GM12878 (cell line): ENCODE measurements at regions not wholly inside any gene's neighbourhood (a gene's known extent, or its start where the extent isn't known, plus 50 kb on each side); places are given as distances from the start of the nearest gene placed in this dataset.

ENCODE experiments used
- ATAC-seq: fragments of 200-7000 bp; cut with Tn5 transposase; 3 replicates; pipeline ENCODE4 v1.9.1; 2020; ENCODE audit warnings: mild to moderate bottlenecking, moderate library complexity
- BruUV-seq: library from RNA; stranded (reverse); fragments of 400-500 nt; replicated peaks from 2 replicates; lab custom pipeline; 2021; lab: Mats Ljungman, UMichigan
- CTCF ChIA-PET: fragments of 300-600 bp; sonication (Branson Sonifier 250); formaldehyde crosslinking; extraction: SDS; loops from one replicate; lab custom pipeline; 2021; ENCODE audit warnings: inconsistent platforms; lab: Yijun Ruan, JAX
- POLR2A ChIA-PET: fragments of 350-600 bp; formaldehyde crosslinking; extraction: SDS; loops from one replicate; lab custom pipeline; 2021; ENCODE audit warnings: inconsistent platforms; lab: Charles Lee
- RAD21 ChIA-PET: fragments of 300-600 bp; sonication (Branson Sonifier 250); formaldehyde crosslinking; loops from one replicate; lab custom pipeline; 2023; ENCODE audit warnings: antibody characterized with exemption; ENCODE audit not compliant: unreplicated experiment; lab: Charles Lee
- SMC1A ChIA-PET: fragments of 300-600 bp; sonication (Branson Sonifier 250); formaldehyde crosslinking; loops from one replicate; lab custom pipeline; 2023; ENCODE audit not compliant: unreplicated experiment, uncharacterized antibody; lab: Charles Lee
- DNase-seq: peaks from one replicate; pipeline ENCODE4 v3.0.0-alpha.2; 2011; ENCODE audit warnings: low read depth, low spot score
- FAIRE-seq: peaks from 3 replicates; lab custom pipeline; 2011; peaks lifted over from hg19 to GRCh38; lab: Jason Lieb, UNC
- H2AFZ ChIP-seq: 2 replicates; pipeline ENCODE4 v1.6.0; 2011; ENCODE audit warnings: low read depth, low read length, control low read depth; ENCODE audit not compliant: control insufficient read depth
- H3K27ac ChIP-seq: 2 replicates; pipeline ENCODE4 v1.5.1; 2011; ENCODE audit warnings: control low read depth; ENCODE audit not compliant: control insufficient read depth, insufficient read depth
- H3K27me3 ChIP-seq, 2 experiments: replicated peaks in 1 of 2; 2 replicates each; pipeline versions ENCODE4 v1.6.0 to v1.6.1; 2011; ENCODE audit warnings: low read length in 1 of 2; ENCODE audit not compliant: control insufficient read depth in 2 of 2, insufficient read depth in 2 of 2
- H3K36me3 ChIP-seq, 2 experiments: 2 replicates each; pipeline ENCODE4 v1.5.1; 2011; ENCODE audit warnings: low read length in 1 of 2; ENCODE audit not compliant: control insufficient read depth in 2 of 2, insufficient read depth in 2 of 2
- H3K4me1 ChIP-seq: 2 replicates; pipeline ENCODE4 v1.6.1; 2011; ENCODE audit warnings: mild to moderate bottlenecking, low read length, moderate library complexity, mixed read lengths; ENCODE audit not compliant: control insufficient read depth, insufficient read depth
- H3K4me2 ChIP-seq: 2 replicates; pipeline ENCODE4 v1.6.0; 2011; ENCODE audit warnings: control low read depth; ENCODE audit not compliant: control insufficient read depth, insufficient read depth
- H3K4me3 ChIP-seq: fragments of 200-600 bp; sonication (generic); 2 replicates; pipeline ENCODE4 v1.5.1; 2016
- H3K79me2 ChIP-seq: 2 replicates; pipeline ENCODE4 v1.6.0; 2011; ENCODE audit warnings: low read length; ENCODE audit not compliant: control insufficient read depth, insufficient read depth
- H3K9ac ChIP-seq: 2 replicates; pipeline ENCODE4 v1.8.0; 2011; ENCODE audit warnings: low read length, control low read depth, mixed read lengths; ENCODE audit not compliant: control insufficient read depth, insufficient read depth
- H3K9me3 ChIP-seq: replicated peaks from 3 replicates; pipeline ENCODE4 v1.5.1; 2011; ENCODE audit warnings: mild to moderate bottlenecking, low read length; ENCODE audit not compliant: control insufficient read depth, insufficient read depth
- H4K20me1 ChIP-seq: 2 replicates; pipeline ENCODE4 v1.6.0; 2011; ENCODE audit not compliant: control insufficient read depth, insufficient read depth
- BCL11A ChIP-seq: IDR thresholded peaks from 2 replicates; pipeline ENCODE4 v1.6.1; 2011; ENCODE audit warnings: low read depth, low read length
- CHD1 ChIP-seq: IDR thresholded peaks from 2 replicates; pipeline ENCODE4 v1.6.1; 2012; ENCODE audit warnings: low read depth, low read length, improper control_type of control experiment
- EZH2 ChIP-seq: IDR thresholded peaks from 2 replicates; pipeline ENCODE4 v1.6.1; 2012; ENCODE audit warnings: low read depth, mild to moderate bottlenecking, control low read depth, inconsistent platforms, low read length, borderline replicate concordance; ENCODE audit not compliant: control insufficient read depth
- KDM1A ChIP-seq: fragments of 200-600 bp; sonication (generic); IDR thresholded peaks from 2 replicates; pipeline ENCODE4 v1.6.1; 2016; ENCODE audit warnings: borderline replicate concordance
- NR2C2 ChIP-seq: IDR thresholded peaks from 2 replicates; pipeline ENCODE4 v1.6.1; 2011; ENCODE audit warnings: borderline replicate concordance, low read depth; ENCODE audit not compliant: control insufficient read depth, insufficient read length
- NR2F1 ChIP-seq: fragments of 450-650 bp; conservative IDR thresholded peaks from 2 replicates; pipeline ENCODE4 v1.6.1; 2017; ENCODE audit warnings: mild to moderate bottlenecking
- PML ChIP-seq: IDR thresholded peaks from 2 replicates; pipeline ENCODE4 v1.6.1; 2012; ENCODE audit warnings: low read length, inconsistent platforms
- POLR2A ChIP-seq: IDR thresholded peaks from 2 replicates; pipeline ENCODE4 v1.6.1; 2011; ENCODE audit warnings: low read depth, mild to moderate bottlenecking, low read length
- SMAD1 ChIP-seq: fragments of 450-650 bp; IDR thresholded peaks from 2 replicates; pipeline ENCODE4 v1.6.1; 2018; ENCODE audit warnings: mild to moderate bottlenecking, low read depth; ENCODE audit not compliant: partially characterized antibody
- WGBS: methylation state at CpG from one replicate; pipeline ENCODE4 v1.1.6; 2016; ENCODE audit warnings: low lambda C conversion rate; ENCODE audit not compliant: insufficient replicate concordance, insufficient coverage; ENCODE audit errors: missing lambda C conversion rate; 5-methylcytosine and 5-hydroxymethylcytosine counted together
- in situ Hi-C: fragments of 300-500 bp; cut with MboI; formaldehyde crosslinking; loops from 9 replicates; pipeline ENCODE4 v1.14.3; 2018; ENCODE audit warnings: mixed read lengths
- intact Hi-C: fragments of 100-400 bp; cut with micrococcal nuclease; formaldehyde crosslinking; loops from one replicate; pipeline ENCODE4 v1.14.2; 2022; ENCODE audit not compliant: unreplicated experiment
- TF ChIP-seq, protein P1 (sequence below): fragments of 450-650 bp; IDR thresholded peaks from 2 replicates; pipeline ENCODE4 v1.6.1; 2017; ENCODE audit warnings: mild to moderate bottlenecking, low read depth, inconsistent platforms; ENCODE audit not compliant: poor library complexity, severe bottlenecking
- TF ChIP-seq, protein P2 (sequence below): IDR thresholded peaks from 2 replicates; pipeline ENCODE4 v1.6.1; 2012; ENCODE audit warnings: low read depth, low read length, improper control_type of control experiment
- TF ChIP-seq, protein P3 (sequence below): fragments of 450-650 bp; IDR thresholded peaks from 2 replicates; pipeline ENCODE4 v1.6.1; 2016; ENCODE audit warnings: mild to moderate bottlenecking
- TF ChIP-seq, protein P4 (sequence below): IDR thresholded peaks from 2 replicates; pipeline ENCODE4 v1.6.1; 2011; ENCODE audit warnings: borderline replicate concordance, low read depth, mild to moderate bottlenecking, moderate library complexity, mixed read lengths, low read length; ENCODE audit not compliant: insufficient read depth; ENCODE audit errors: extremely low read length
- TF ChIP-seq, protein P5 (sequence below): IDR thresholded peaks from 2 replicates; pipeline ENCODE4 v1.6.1; 2012; ENCODE audit warnings: mild to moderate bottlenecking, low read depth, low read length

DNA sequence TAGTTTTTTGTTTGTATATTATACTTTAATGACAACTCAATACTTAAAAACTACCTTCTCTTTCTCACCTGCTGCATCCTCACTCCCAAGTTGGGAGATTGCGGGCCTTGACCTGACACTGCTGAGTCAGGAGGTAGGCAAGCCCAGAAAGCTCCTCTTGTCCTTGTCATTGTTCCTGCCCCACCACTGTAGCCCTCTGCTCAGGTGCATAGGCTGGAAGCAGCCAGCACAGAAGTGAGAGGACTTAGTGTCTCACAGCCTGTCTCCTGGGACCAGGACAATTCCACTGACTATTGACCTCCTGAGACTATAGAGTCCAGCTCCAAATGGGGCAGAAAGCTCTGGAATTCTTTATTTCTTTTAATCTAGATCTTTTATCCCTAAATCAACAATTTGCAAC, 123.5 kb upstream of the NDP start:
- RAD21 ChIA-PET: no interaction called here
- H3K27me3 ChIP-seq: no peaks in the 10 kb centered on the region
- SMC1A ChIA-PET: no interaction called here
- no peaks in the 10 kb centered on the region for H3K4me1 ChIP-seq
- no peaks in the 10 kb centered on the region for H4K20me1 ChIP-seq
- no peak for ATAC-seq
- in situ Hi-C loops: no loop called here
- no peak for DNase-seq
- 80% methylated on average over 1 of the region's 1 CpG for WGBS
- FAIRE-seq: no peak
- no peak overlapping the region for H3K4me3 ChIP-seq
- no peaks in the 10 kb centered on the region for H3K9me3 ChIP-seq
- no peak overlapping the region for H3K4me2 ChIP-seq
- no peak overlapping the region for H2AFZ ChIP-seq
- CTCF ChIA-PET: no interaction called here
- H3K79me2 ChIP-seq: no peaks in the 10 kb centered on the region
- H3K27ac ChIP-seq: no peak overlapping the region
- BruUV-seq: no TSS peak
- TF ChIP-seq NR2F1 (no peak), BCL11A (no peak), KDM1A (no peak), NR2C2 (no peak), POLR2A (no peak), EZH2 (no peak), SMAD1 (no peak), CHD1 (no peak), PML (no peak)
- TF ChIP-seq, protein P1, sequence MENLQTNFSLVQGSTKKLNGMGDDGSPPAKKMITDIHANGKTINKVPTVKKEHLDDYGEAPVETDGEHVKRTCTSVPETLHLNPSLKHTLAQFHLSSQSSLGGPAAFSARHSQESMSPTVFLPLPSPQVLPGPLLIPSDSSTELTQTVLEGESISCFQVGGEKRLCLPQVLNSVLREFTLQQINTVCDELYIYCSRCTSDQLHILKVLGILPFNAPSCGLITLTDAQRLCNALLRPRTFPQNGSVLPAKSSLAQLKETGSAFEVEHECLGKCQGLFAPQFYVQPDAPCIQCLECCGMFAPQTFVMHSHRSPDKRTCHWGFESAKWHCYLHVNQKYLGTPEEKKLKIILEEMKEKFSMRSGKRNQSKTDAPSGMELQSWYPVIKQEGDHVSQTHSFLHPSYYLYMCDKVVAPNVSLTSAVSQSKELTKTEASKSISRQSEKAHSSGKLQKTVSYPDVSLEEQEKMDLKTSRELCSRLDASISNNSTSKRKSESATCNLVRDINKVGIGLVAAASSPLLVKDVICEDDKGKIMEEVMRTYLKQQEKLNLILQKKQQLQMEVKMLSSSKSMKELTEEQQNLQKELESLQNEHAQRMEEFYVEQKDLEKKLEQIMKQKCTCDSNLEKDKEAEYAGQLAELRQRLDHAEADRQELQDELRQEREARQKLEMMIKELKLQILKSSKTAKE: no peak
- TF ChIP-seq, protein P2, sequence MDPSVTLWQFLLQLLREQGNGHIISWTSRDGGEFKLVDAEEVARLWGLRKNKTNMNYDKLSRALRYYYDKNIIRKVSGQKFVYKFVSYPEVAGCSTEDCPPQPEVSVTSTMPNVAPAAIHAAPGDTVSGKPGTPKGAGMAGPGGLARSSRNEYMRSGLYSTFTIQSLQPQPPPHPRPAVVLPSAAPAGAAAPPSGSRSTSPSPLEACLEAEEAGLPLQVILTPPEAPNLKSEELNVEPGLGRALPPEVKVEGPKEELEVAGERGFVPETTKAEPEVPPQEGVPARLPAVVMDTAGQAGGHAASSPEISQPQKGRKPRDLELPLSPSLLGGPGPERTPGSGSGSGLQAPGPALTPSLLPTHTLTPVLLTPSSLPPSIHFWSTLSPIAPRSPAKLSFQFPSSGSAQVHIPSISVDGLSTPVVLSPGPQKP: no peak
- TF ChIP-seq, protein P3, sequence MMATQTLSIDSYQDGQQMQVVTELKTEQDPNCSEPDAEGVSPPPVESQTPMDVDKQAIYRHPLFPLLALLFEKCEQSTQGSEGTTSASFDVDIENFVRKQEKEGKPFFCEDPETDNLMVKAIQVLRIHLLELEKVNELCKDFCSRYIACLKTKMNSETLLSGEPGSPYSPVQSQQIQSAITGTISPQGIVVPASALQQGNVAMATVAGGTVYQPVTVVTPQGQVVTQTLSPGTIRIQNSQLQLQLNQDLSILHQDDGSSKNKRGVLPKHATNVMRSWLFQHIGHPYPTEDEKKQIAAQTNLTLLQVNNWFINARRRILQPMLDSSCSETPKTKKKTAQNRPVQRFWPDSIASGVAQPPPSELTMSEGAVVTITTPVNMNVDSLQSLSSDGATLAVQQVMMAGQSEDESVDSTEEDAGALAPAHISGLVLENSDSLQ: no peak
- TF ChIP-seq, protein P4, sequence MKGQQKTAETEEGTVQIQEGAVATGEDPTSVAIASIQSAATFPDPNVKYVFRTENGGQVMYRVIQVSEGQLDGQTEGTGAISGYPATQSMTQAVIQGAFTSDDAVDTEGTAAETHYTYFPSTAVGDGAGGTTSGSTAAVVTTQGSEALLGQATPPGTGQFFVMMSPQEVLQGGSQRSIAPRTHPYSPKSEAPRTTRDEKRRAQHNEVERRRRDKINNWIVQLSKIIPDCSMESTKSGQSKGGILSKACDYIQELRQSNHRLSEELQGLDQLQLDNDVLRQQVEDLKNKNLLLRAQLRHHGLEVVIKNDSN: no peak
- TF ChIP-seq, protein P5, sequence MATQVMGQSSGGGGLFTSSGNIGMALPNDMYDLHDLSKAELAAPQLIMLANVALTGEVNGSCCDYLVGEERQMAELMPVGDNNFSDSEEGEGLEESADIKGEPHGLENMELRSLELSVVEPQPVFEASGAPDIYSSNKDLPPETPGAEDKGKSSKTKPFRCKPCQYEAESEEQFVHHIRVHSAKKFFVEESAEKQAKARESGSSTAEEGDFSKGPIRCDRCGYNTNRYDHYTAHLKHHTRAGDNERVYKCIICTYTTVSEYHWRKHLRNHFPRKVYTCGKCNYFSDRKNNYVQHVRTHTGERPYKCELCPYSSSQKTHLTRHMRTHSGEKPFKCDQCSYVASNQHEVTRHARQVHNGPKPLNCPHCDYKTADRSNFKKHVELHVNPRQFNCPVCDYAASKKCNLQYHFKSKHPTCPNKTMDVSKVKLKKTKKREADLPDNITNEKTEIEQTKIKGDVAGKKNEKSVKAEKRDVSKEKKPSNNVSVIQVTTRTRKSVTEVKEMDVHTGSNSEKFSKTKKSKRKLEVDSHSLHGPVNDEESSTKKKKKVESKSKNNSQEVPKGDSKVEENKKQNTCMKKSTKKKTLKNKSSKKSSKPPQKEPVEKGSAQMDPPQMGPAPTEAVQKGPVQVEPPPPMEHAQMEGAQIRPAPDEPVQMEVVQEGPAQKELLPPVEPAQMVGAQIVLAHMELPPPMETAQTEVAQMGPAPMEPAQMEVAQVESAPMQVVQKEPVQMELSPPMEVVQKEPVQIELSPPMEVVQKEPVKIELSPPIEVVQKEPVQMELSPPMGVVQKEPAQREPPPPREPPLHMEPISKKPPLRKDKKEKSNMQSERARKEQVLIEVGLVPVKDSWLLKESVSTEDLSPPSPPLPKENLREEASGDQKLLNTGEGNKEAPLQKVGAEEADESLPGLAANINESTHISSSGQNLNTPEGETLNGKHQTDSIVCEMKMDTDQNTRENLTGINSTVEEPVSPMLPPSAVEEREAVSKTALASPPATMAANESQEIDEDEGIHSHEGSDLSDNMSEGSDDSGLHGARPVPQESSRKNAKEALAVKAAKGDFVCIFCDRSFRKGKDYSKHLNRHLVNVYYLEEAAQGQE: no peak
- H3K9ac ChIP-seq: no peak overlapping the region
- H3K36me3 ChIP-seq: no peaks in the 10 kb centered on the region
- intact Hi-C loops: no loop called here
- POLR2A ChIA-PET: no interaction called here
